ENCODE measurements at regions not wholly inside any gene's neighbourhood (a gene's known extent, or its start where the extent isn't known, plus 50 kb on each side); places are given as distances from the start of the nearest gene placed in this dataset.

DNA sequence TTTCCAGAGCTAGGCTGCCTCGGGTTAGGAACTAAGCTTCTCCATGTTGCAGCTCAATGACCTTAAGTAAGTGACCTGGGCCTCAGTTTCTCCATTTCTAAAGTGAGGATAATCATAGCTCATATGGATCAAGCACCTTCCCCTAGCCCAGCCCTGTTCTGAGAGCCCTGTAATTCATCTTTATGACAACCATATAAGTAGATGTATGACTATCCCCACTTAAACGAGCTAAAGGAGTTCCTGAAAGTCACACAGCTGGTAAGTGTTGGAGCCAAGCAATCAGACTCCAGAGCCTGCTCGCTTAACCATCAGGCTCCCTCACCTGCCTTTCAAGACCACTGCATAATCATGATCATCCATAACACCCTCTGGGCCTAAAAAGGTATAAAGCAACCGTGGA, 135.4 kb downstream of the SP3 start:
- H3K27ac ChIP-seq: no peak overlapping the region
- 79 to 84% methylated on average over 4 of the region's 4 CpGs for WGBS, 2 donors
- no peaks in the 10 kb centered on the region for H3K36me3 ChIP-seq
- TF ChIP-seq, protein P1, sequence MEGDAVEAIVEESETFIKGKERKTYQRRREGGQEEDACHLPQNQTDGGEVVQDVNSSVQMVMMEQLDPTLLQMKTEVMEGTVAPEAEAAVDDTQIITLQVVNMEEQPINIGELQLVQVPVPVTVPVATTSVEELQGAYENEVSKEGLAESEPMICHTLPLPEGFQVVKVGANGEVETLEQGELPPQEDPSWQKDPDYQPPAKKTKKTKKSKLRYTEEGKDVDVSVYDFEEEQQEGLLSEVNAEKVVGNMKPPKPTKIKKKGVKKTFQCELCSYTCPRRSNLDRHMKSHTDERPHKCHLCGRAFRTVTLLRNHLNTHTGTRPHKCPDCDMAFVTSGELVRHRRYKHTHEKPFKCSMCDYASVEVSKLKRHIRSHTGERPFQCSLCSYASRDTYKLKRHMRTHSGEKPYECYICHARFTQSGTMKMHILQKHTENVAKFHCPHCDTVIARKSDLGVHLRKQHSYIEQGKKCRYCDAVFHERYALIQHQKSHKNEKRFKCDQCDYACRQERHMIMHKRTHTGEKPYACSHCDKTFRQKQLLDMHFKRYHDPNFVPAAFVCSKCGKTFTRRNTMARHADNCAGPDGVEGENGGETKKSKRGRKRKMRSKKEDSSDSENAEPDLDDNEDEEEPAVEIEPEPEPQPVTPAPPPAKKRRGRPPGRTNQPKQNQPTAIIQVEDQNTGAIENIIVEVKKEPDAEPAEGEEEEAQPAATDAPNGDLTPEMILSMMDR (IDR thresholded peaks at IDR 0.05): no peak
- ATAC-seq (no peak), DNase-seq (no peak)
- peaks cover 0 to 11% (median 3%) of the 10 kb centered on the region in 7 donors for H3K27me3 ChIP-seq
- H3K4me3 ChIP-seq: no peak overlapping the region
- intact Hi-C loops (cut with DNase I): loop anchor here in 1 of 10 donors (5.0 kb wide), 1 partner anchor 197 kb away; no protein-coding TSS in a partner anchor
- H3K9me3 ChIP-seq: no peaks in the 10 kb centered on the region
- peaks cover 0 to 27% (median 21%) of the 10 kb centered on the region in 9 donors for H3K4me1 ChIP-seq

DNA sequence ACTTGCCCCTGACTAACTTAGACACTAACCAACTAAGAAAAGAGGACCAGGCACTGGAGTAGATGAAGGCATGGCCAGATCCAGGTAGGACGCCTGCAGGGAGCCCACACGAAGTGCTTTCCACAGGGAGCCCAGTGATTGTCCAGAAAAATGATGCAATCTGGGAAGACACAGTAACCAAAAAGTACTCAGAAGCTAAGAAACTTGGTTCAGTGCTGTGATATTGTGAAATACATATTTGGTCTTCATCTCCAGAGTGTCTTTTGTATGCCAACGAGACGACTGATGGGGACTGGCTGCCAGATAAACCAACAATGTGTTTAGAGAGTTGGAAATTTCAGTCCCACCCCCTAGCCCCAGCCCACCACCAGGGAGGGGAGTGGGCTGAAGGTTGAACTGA, 135.0 kb downstream of the SP3 start:
- Histone ChIP-seq H3K4me3 (no peak overlapping the region), H3K36me3 (no peaks in the 10 kb centered on the region), H3K27ac (peak overlapping the region in 1 of 10 donors; percentile 0), H3K9me3 (no peaks in the 10 kb centered on the region), H3K4me1 (peaks cover 0 to 27% (median 21%) of the 10 kb centered on the region in 9 donors), H3K27me3 (peaks cover 0 to 11% (median 3%) of the 10 kb centered on the region in 7 donors)
- ATAC-seq: peak in 2 of 8 donors; percentile 16 to 31
- intact Hi-C loops (cut with DNase I): no loop called here
- DNase-seq: no peak
- TF ChIP-seq, protein P1 (IDR thresholded peaks at IDR 0.05): no peak
- WGBS, 2 donors: 70 to 77% methylated on average over 4 of the region's 4 CpGs

DNA sequence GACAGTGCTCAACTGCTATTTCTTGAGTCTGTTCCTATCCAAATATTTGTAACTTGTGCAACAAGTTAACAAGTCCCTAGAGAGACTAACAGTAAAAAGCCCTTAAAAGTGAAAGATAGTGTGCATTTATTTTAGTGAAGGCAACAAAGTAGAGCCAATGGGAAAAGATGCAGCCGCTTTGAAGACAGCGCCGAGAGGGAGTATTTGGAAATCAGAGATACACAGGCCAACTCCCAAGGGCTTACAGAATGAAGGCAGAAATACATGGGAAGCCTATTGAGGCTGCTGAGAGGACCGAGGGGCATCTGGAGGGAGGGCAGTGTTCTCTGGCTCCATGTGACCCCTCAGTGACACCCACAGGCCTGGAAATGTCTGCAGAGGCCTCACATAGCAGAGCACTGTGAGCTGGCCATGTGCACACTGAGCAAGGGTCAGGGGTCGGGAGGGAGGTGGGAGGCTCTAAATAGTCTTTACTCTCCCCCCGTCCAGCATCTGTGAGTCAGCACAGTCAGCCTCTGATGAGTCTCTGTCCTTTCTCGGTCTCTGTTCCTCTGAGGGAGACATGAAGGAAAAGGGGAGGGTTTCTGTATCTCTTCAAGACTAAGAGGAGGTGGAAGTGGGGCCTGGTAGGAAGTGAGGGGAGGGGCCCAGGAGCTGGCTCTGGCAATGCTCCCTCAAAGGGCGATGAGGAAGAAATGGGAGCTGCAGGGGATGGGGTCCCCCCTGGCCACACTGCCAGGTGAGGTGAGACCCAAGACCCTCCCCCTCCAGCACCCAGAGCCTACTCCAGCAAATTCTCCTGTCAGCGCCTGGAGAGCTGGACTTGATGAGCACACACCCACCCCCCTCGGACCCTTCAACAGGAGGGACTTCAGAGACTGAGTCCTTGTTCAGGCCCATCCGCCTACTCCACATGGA, 133.6 kb downstream of the SP3 start:
- Histone ChIP-seq H3K36me3 (no peaks in the 10 kb centered on the region), H3K27ac (peak overlapping the region in 6 of 10 donors; percentile 30 to 61 (median 53)), H3K4me1 (peaks cover 0 to 27% (median 21%) of the 10 kb centered on the region in 9 donors), H3K27me3 (peaks cover 0 to 11% (median 0%) of the 10 kb centered on the region in 7 donors), H3K9me3 (no peaks in the 10 kb centered on the region), H3K4me3 (no peak overlapping the region)
- ATAC-seq (peak; percentile 89 to 95 (median 91)), DNase-seq (peak; percentile 73 to 84)
- intact Hi-C loops (cut with DNase I): loop anchor here in 1 of 10 donors (2.0 kb wide), 1 partner anchor 21 kb away; no protein-coding TSS in a partner anchor
- WGBS, 2 donors: 58 to 70% methylated on average over 11 of the region's 11 CpGs
- TF ChIP-seq, protein P1 (IDR thresholded peaks at IDR 0.05): no peak

DNA sequence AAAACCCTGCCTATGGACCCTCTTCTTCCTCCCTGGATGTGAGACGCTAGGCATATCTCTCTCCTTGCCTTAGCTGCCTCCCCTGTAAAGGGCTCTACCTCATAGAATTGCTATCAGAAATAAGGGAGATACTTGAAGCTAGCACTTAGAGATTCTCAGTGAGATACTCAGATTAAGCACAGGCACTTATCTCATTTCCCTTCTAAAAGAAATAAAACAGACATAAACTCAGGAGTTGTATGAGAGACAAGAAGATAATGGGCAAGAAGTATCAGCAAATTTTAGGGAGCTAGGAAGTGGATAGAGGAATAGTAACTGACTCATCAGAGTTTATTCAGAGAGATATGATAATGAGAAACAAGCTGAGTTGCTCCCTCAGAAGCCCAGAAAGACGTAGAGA, 131.0 kb downstream of the SP3 start:
- H3K4me3 ChIP-seq: no peak overlapping the region
- ATAC-seq (no peak), DNase-seq (no peak)
- intact Hi-C loops (cut with DNase I): no loop called here
- no peaks in the 10 kb centered on the region for H3K36me3 ChIP-seq
- 82 to 85% methylated on average over 2 of the region's 2 CpGs for WGBS, 2 donors
- TF ChIP-seq, protein P1 (IDR thresholded peaks at IDR 0.05): no peak
- peaks cover 0 to 27% (median 21%) of the 10 kb centered on the region in 9 donors for H3K4me1 ChIP-seq
- no peaks in the 10 kb centered on the region for H3K9me3 ChIP-seq
- peaks cover 0 to 11% (median 0%) of the 10 kb centered on the region in 7 donors for H3K27me3 ChIP-seq
- H3K27ac ChIP-seq: no peak overlapping the region

Data from heart right ventricle (tissue), 16 donors.